ENCODE measurements at regions not wholly inside any gene's neighbourhood (a gene's known extent, or its start where the extent isn't known, plus 50 kb on each side); places are given as distances from the start of the nearest gene placed in this dataset.

DNA sequence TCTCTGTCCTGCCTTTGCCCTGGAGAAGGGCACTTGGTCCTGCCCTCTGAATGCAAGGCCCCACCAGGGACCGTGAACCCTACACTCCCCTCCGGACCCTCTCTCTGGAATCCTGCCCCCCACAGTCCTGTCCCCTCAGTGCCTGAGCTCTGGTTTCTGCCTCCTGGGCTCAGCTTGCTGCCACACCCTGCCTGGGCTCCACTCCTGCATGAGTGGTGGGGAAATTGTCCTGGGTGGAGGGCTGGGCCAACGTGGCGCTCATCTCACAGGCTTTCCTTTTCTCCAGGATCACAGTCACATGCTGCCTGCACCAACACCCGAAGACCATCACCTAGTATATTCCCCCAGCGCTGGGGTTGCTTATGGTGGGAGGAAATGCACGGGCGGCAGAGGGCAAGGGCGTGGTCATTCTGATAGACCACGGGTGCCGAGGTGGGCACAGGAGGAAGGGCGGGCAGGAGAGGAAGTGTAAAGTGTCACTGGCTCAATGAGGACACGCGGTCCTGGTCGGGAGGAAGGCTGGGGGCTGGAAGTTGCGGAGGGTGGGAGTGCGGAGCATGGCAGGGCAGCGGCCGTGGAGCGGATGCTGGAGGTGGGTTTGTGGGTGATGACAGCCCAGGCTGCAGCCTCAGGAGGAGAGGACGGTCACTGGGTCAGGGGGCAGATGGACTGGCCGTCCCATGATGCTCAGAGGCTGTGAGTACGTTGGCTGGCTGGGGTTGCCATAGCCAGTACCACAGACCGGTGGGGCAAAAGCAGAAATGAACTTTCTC lies 99.5 kb downstream of the KIF26A start:
- TF ChIP-seq SP1 (IDR thresholded peaks at IDR 0.05), result no peak
- TF ChIP-seq, protein P1, sequence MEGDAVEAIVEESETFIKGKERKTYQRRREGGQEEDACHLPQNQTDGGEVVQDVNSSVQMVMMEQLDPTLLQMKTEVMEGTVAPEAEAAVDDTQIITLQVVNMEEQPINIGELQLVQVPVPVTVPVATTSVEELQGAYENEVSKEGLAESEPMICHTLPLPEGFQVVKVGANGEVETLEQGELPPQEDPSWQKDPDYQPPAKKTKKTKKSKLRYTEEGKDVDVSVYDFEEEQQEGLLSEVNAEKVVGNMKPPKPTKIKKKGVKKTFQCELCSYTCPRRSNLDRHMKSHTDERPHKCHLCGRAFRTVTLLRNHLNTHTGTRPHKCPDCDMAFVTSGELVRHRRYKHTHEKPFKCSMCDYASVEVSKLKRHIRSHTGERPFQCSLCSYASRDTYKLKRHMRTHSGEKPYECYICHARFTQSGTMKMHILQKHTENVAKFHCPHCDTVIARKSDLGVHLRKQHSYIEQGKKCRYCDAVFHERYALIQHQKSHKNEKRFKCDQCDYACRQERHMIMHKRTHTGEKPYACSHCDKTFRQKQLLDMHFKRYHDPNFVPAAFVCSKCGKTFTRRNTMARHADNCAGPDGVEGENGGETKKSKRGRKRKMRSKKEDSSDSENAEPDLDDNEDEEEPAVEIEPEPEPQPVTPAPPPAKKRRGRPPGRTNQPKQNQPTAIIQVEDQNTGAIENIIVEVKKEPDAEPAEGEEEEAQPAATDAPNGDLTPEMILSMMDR (IDR thresholded peaks at IDR 0.05; ENCODE audit: low read depth, low read length, missing input control), result no peak
